Stimulated activated CD8-positive, alpha-beta memory T cell treated with anti-CD3 and anti-CD28 coated beads, Interleukin-2, amount 100 ng/mL, for 1 hour (primary cell): ENCODE measurements at regions not wholly inside any gene's neighbourhood (a gene's known extent, or its start where the extent isn't known, plus 50 kb on each side); places are given as distances from the start of the nearest gene placed in this dataset.
"Not testable (repeated sequence)": the region's sequence is repeated elsewhere in the genome, so short reads cannot be mapped to it uniquely, and the experiment has no call there.

Experiments
- DNase-seq, 2 donors: peaks; one replicate each; pipeline ENCODE4 v3.0.0-alpha.2; 2020; ENCODE audit warnings: low read depth in 2 of 2

DNA sequence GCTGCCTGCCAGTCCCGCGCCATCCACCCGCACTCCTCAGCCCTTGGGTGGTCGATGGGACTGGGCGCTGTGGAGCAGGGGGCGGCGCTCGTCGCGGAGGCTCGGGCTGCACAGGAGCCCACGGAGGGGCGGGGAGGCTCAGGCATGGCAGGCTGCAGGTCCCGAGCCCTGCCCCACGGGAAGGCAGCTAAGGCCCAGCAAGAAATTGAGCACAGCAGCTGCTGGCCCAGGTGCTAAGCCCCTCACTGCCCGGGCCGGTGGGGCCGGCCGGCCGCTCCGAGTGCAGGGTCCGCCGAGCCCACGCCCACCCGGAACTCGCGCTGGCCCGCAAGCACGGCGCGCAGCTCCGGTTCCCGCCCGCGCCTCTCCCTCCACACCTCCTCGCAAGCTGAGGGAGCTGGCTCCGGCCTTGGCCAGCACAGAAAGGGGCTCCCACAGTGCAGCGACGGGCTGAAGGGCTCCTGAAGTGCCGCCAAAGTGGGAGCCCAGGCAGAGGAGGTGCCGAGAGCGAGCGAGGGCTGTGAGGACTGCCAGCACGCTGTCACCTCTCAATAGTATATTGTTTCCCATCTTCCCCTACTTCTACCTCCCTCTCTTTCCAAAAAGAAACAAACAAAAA, 219.6 kb downstream of the BAMBI start:
- DNase-seq, result not testable (repeated sequence)

DNA sequence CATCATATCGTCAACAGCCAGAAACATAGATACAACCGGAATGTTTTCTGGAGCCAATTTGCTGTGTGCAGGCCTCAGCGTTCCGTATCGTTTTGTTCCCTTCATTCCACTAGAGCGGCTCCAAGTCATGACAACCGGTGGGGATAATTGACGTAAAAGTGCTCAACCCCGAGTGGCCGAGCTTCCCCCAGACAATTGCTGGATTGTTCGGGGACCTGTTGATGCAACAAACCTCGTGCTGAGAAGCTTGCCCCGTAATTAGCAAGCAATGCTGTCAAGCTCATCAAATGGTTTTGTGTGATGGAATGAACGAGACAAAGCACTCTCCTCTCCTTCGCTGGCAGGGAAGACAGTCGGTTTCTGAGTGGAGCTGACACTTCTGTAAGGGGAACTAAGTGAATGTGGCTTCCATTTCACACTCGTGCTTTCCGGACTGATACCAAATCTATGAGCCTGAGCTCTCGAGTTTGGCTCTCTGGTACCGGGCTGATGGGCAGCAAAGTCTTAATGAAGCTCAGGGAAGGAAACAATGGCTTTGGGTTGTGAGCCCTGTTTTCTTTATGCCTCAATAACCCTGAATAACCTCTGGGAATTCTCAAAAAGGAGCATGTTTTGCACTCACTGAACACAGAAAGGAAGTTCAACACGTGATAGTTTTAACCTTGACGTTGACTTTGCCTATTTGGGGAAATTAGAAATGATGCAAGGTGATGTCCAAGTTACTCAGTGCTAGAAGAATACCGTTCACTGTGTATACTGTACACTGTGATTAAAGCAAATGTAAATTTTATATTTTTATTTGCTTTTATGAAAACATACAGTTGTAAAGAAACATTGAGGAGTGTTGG, 220.5 kb downstream of the BAMBI start:
- DNase-seq, result no peak

DNA sequence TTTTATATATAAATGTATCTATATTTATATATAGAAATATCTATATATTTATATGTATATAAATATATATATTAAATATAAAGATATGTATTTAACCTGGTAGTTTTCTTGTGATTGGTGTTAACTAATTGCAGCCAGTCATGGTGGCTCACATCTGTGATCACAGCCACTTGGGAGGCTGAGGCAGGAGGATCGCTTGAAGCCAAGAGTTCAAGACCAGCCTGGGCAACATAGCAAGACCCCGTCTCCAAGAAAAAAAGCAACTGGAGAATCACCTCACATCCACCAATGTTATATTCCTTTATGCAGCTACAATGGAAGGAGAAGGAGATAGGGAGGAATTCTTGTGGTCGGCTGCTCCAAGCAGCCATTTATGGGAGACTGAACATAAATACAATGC, 224.9 kb downstream of the BAMBI start:
- DNase-seq, result no peak

DNA sequence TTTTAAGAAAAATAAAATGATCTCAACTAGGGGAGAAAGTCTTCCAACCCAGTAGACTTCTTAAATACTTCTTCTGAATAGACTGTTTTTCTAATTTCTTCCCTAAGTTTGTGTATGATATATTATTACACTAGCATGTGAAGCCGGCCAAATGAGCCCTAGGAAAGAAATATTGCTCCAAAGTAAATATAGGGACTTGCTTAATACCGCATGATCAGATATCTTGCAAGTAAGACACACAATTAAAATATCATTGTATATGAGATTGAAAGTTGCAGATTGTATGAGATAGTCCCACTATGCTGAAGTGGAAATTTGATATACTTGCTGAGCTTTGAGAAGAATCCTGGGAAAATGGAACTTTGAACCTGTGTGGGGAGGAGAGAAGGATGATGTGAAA, 225.7 kb downstream of the BAMBI start:
- DNase-seq, result no peak

DNA sequence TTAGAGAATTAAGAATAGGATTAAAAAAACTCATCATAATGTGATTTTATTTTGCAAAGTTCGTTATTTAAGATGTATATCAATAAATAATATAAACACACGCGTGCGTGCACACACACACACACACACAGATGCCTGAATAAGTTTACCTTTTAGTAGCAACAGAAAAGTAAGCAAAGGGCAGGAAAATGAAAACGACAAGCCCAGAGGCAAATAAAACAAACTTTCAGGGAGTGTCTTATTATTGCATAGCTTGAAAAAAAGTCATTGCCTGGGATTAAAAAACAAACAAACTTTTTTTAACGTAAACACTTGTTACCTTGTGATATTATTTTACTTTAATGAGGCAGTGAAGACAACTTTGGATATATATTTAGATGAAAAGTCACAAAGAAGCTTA, 226.4 kb downstream of the BAMBI start:
- DNase-seq, result no peak

DNA sequence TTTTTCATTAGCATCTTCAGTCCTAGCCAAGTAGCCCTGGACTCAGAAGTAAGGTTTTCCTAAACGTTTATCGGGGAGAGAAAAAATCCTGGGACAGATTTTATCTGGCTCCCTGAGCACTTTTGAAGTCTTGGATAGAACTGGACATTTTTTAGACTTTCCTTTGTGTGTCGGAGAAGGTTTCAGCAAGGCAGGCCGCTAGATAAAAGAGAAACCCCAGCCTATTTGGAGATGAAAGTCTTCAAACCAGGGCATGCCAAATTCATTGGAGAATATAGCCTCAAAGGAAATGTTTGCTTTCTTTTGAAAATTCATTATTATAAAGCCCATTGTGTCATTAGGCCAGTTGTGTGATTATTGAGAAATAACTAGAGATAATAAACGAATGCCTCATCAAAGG, 228.1 kb downstream of the BAMBI start:
- DNase-seq, result no peak

DNA sequence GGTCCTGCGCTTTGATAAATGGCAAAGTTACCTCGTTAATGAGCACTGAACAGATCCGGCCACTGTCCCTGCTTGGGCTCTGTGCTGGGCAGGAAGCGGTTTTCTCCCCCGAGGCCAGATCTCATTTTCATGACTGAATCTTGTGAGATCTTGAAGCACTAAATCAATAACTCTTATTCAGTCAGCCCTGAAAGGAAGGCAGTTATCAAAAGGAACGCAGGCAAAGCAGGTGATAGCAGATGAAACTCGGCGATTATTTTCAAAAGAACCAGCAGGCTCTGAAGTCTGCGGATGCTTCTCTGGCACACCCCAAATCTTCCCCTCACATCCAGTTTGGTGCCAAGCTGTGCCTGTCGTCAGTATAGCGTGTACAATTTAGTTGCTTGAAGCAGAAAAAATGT, 228.7 kb downstream of the BAMBI start:
- no peak for DNase-seq

DNA sequence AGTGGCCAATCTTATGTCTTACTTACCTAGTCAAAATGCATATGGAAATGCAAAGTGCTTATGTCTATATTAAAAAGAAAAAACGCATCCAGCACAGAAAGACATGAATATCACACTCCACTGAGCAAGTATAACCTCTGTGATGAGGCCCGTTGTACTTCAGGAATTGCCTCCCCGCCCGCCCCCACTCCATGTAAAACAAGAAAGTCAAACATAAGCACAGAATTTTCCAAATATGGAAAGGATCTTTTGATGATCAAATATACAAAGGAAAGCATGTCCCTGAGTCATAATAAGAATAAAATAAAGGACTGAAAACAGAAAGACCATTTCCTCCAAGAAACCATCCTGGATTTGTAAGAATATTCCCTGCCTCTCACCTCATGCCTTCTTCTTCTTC, 229.1 kb downstream of the BAMBI start:
- no peak for DNase-seq

DNA sequence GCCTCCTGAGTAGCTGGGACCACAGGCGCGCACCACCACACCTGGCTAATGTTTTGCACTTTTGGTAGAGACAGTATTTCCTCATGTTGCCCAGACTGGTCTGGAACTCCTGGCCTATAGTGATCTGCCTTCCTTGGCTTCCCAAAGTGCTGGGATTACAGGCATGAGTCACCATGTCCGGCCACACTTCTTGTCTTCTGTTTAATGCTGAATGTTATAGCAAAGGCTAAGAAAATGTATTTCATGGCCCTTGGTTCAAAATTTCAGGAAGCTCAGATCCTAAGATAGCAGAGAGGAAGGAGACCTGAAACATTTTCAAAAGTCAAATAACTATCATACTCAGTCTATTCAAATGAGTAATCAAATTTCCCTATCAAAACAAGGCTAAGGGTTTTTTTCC, 229.6 kb downstream of the BAMBI start:
- DNase-seq, result no peak

DNA sequence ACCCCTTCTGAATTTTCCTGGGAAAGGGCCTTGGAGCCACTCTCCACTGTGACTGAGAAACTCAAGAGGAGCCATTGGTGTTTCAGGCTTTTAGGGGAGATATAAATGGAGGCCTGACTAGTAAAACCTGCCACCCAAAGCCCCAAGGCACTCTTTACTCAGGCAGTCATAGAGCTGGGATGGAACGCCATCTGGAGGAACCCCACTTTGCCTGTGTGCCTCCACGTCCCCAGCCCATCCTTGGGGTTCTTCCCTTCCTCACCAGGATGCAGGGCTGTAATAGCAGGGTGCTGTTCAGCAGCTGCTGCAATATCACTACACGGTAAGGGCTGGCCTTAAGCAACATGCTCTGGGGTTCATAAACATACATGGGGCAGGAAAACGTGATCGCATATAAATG, 232.6 kb downstream of the BAMBI start:
- no peak for DNase-seq

DNA sequence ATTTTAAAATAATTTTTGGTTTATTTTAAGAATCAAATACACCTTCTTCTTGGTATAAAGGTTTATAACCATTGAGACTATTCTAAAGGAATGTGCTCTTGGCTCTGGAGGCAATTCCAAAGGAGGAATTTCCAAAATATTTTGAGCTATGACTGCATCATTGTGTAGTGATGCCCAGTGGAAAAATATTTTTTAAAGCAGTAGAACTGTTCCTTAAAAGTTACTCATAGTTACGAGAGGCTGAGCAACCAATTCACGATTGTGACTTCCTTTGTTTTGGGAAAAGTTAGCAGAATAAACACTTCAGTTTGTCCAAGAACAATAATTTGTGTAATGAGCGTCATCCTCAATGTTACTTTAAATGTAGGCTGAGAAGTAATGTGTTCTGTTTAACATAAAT, 233.6 kb downstream of the BAMBI start:
- no peak for DNase-seq

DNA sequence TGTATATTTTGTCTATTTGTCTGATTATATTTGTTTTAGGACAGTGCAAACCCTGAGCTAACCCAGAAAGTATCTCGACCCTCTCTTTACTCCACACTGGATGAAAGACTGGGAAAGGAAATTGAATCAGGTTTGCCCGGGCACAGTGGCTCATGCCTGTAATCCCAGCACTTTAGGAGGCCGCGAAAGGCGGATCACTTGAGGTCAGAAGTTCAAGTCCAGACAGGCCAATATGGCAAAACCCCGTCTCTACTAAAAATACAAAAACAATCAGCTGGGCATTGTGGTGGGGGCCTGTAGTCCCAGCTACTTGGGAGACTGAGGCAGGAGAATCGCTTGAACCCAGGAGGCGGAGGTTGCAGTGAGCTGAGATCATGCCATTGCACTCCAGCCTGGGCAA, 234.2 kb downstream of the BAMBI start:
- not testable (repeated sequence) for DNase-seq

DNA sequence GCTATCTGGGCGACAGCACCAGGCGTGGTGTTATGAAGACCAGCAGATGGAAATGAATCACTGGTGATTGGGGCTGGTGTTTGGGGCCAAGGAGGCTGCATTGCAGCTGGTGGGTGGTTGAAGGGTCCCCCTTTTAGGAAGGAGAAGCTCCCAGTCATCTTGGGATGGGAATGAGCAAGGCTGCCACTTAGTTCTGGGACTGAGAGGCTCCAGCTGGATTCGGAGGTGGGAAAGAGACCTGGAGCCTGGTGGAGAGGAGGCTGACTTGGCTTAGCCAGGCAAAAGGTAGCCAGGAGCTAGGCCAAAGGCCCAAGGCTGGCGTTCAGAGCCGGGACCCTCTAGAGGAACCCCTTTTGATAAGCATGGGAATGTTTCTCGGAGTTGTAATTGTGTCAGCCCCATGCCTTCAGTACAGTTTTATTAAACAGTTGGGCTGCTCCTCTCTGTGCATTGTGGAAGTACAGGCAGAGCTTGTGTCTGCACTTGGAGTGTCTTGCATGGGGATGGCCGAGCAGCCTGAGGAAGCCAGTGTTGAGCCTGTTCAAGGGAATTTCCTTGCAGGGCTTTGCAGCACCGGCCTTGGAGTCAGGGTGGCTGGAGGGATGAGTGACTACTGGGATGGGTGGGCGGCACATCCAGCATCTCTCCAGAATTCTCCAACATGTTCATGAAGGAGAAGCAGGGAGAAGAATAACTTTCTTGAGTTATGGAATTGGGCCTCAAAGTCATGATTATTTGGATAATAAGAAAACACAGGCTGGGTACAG, 234.9 kb downstream of the BAMBI start:
- DNase-seq, result no peak

DNA sequence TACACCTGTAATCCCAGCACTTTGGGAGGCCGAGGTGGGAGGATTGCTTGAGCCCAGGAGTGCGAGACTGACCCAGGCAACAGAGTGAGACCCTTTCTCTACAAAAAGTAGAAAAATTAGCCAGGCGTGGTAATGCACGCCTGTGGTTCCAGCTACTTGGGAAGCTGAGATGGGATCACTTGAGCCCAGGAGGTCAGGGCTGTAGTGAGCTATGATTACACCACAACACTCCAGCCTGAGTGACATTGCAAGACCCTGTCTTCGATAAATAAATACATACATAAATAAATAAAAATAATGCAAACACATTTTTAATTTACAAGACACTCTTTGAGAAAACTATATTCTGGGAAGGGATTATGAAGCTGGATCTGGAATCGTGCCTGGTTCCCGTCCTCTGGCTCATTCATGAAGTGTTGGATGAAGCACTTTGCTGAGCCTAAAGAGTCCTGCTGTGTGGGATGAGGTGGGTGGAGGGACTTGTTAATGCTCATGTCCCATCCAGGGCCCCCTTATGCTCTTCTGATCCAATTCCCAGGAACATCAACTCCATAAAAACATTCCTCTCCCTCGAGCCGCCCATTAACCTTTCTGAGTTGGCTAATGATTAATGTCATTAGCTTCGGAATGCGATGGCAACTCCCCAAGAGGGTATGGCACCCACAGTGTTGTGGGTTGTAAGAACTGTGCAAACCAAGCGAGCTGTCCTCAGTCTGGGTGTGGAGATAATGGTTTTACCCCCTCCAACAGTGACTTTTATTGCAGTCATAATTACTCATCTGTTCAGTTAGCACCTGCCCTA, 236.3 kb downstream of the BAMBI start:
- DNase-seq, result no peak

DNA sequence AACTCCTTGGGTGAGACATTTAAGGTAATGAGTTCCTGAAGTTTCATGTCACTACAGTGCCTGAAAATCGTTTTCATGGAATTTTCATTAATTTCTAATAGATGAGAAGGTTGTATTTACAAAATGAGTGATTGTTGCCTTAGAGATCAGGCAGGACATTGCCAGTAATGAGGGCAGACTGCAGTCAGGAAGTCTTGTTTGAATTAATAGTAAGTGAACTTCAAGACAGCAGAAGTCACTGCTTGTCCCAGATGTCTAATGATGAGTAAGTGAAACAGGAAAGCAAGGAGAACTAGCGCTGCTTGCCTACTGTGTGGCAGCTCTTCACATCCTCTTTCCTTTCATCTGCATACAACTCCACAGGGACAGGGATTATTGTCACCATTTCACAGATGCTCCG, 237.4 kb downstream of the BAMBI start:
- no peak for DNase-seq

DNA sequence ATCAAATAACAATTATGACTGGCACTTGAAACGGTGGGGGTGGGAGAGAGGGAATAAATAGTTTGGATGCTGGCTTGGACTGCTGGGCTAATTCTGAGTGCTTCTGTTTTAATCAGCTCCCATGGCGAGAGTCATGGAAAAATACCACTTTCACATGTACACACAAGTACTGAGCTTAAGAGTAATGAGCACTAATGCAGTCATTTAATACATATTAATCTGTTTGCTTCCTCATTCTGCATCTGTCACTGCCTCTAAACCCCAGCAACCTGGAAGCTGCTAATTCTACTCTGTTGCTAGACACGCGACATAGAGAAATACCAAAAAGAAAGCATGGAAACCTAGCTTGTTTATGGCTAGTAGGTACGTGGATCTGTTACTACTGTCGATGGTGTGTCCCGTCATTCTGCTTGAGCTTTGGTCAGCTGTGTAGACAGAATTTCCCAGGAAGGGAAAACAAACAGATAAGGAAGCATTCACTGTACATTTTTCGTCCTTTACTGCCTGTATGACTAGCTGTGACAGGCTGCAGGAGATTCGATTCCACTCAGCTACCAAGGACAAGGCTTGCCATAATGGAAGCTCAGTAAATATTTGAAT, 238.8 kb downstream of the BAMBI start:
- DNase-seq, result no peak

DNA sequence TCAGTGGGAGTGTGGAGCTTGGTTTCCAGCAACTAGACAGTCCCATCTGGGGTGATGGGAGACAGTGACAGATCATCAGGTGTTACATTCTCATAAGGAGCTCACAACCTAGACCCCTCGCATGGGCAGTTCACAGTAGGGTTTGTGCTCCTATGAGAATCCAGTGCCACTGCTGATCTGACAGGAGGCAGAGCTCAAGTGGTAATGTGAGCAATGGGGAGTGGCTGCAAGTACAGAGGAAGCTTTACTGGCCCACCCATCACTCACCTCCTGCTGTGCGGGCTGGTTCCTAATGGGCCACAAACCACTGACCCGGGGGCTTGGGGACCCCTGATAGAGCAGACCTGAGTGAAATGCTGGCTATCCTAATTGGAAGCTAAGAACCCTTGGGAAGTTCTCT, 242.8 kb downstream of the BAMBI start:
- DNase-seq, result no peak

DNA sequence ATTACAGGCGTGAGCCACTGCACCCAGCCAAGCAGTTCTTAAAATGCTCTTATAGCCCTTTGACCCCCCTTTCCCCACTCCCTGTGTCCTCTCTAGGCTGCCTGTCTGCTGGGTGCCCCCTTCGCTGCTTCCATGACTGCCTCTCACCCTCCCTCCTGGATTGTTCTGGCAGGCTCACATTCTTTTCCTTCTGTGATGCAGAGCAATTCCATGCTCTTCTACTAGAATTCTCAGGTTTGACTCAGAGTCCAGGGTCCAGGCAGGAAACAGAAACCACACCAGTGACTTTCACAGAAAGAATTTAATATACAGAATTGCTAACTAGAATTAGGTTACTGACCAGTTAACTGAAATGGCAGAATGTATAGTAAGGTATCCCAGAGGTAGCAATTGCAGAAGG, 244.8 kb downstream of the BAMBI start:
- no peak for DNase-seq

DNA sequence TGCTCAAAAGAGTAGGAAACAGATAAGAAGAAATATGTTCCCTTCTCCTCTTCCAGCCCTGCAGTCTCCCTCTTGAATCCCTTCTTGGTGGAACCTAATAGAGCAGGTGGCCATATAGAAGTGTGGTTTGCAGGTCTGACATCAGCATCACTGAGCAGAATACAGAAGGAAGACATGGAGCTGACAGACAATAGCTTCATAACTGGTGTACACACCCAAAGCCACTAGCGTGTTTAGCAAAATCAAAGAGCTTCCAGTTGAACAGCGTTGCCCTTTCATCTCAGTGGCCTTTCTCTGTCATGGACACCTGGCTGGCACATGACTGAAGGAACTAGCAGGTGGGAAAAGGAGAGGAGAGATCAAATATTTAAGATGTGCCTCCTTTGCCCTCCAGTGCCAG, 245.5 kb downstream of the BAMBI start:
- DNase-seq, result no peak

DNA sequence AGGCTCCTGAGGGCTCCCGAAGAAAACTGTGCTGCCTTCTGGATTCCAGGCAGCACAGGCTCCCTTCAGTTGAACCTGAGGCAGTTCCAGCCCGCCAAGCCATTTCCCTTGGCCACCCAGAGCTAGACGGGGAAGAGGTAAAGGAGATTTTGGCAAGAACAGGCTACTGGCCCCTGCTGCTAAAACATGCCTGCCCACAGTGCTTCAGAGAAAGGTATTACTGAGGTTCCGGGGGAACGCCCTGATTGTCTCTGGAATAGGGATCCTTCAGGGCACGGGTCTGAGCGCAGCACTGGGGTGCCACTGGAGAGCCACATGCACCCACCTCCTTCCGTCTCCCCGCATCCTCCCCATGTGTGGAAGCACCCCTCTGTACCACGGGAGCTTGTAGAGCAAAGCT, 247.4 kb downstream of the BAMBI start:
- DNase-seq, result no peak

DNA sequence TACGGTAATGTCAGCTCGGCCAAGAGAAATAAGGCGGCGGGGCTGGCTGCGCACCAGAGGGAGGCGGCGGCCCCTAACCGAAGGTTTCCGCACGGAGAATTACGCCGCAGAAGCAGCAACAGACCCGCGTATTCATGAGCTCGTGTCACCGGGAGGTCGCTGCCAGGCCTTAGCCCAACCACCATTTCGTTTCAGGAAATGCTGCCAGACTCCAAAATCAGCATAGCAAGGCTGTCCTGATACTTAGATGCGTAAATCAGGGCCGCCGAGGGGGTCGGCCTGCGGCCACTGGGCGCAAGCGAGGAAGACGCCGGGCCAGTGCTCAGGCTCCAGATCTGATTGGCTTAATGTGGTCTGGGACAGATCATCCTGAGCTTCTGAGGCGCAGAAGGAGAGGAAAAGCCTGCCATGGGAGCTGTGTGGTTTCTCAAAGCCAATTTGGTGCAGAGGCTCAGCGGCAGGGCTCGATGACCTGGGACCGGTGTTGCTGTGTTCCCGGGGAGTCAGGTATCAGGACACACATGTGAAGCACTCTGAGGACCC, 247.9 kb downstream of the BAMBI start:
- no peak for DNase-seq
